ENCODE measurements at regions not wholly inside any gene's neighbourhood (a gene's known extent, or its start where the extent isn't known, plus 50 kb on each side); places are given as distances from the start of the nearest gene placed in this dataset.

GRCh38 chr2:100726866-100727265 is 93.1 kb upstream of the NPAS2 start:
- TF ChIP-seq, protein P1, sequence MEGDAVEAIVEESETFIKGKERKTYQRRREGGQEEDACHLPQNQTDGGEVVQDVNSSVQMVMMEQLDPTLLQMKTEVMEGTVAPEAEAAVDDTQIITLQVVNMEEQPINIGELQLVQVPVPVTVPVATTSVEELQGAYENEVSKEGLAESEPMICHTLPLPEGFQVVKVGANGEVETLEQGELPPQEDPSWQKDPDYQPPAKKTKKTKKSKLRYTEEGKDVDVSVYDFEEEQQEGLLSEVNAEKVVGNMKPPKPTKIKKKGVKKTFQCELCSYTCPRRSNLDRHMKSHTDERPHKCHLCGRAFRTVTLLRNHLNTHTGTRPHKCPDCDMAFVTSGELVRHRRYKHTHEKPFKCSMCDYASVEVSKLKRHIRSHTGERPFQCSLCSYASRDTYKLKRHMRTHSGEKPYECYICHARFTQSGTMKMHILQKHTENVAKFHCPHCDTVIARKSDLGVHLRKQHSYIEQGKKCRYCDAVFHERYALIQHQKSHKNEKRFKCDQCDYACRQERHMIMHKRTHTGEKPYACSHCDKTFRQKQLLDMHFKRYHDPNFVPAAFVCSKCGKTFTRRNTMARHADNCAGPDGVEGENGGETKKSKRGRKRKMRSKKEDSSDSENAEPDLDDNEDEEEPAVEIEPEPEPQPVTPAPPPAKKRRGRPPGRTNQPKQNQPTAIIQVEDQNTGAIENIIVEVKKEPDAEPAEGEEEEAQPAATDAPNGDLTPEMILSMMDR (IDR thresholded peaks at IDR 0.05; ENCODE audit: unreplicated experiment), result no peak
- Mint-ChIP-seq H3K9me3 (ENCODE audit: low read depth) (peaks cover 7% of the 10 kb centered on the region), H3K27ac (no peak overlapping the region), H3K4me3 (ENCODE audit: low read depth) (no peak overlapping the region), H3K36me3 (ENCODE audit: insufficient read depth) (no peaks in the 10 kb centered on the region), H3K4me1 (ENCODE audit: low read depth) (no peaks in the 10 kb centered on the region), H3K27me3 (no peaks in the 10 kb centered on the region)
- DNase-seq (ENCODE audit: low spot score, unreplicated experiment), result no peak

GRCh38 chr2:100730290-100730868 is 89.6 kb upstream of the NPAS2 start:
- Mint-ChIP-seq H3K4me3 (ENCODE audit: low read depth) (no peak overlapping the region), H3K9me3 (ENCODE audit: low read depth) (peaks cover 7% of the 10 kb centered on the region), H3K27me3 (peaks cover 6% of the 10 kb centered on the region), H3K4me1 (ENCODE audit: low read depth) (no peaks in the 10 kb centered on the region), H3K27ac (no peak overlapping the region), H3K36me3 (ENCODE audit: insufficient read depth) (no peaks in the 10 kb centered on the region)
- TF ChIP-seq, protein P1 (IDR thresholded peaks at IDR 0.05; ENCODE audit: unreplicated experiment), result no peak
- DNase-seq (ENCODE audit: low spot score, unreplicated experiment), result no peak

DNA sequence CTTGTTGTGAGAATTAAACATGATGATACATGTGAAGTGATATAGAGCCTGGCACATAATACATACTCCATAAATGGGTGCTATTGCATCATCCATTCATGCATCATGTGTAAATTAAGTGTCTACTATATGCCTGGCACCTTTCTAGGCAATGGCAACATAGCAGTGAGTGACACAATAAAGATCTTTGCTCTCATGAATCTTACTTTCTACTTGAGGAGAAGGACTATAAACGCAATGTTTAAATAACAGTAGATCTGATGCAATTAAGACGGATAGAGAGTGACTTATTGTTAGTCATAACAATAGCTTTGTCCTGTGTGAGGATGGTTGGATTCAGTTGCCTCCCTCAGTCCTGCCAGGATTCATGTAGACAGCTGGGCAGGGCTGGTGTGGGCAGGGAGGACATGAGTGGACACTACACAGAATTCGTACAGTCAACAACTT is 88.4 kb upstream of the NPAS2 start:
- TF ChIP-seq, protein P1 (IDR thresholded peaks at IDR 0.05; ENCODE audit: unreplicated experiment), result no peak
- Mint-ChIP-seq H3K9me3 (ENCODE audit: low read depth) (peaks cover 7% of the 10 kb centered on the region), H3K4me3 (ENCODE audit: low read depth) (no peak overlapping the region), H3K36me3 (ENCODE audit: insufficient read depth) (no peaks in the 10 kb centered on the region), H3K27me3 (peaks cover 8% of the 10 kb centered on the region), H3K27ac (no peak overlapping the region), H3K4me1 (ENCODE audit: low read depth) (no peaks in the 10 kb centered on the region)
- no peak for DNase-seq (ENCODE audit: low spot score, unreplicated experiment)

DNA sequence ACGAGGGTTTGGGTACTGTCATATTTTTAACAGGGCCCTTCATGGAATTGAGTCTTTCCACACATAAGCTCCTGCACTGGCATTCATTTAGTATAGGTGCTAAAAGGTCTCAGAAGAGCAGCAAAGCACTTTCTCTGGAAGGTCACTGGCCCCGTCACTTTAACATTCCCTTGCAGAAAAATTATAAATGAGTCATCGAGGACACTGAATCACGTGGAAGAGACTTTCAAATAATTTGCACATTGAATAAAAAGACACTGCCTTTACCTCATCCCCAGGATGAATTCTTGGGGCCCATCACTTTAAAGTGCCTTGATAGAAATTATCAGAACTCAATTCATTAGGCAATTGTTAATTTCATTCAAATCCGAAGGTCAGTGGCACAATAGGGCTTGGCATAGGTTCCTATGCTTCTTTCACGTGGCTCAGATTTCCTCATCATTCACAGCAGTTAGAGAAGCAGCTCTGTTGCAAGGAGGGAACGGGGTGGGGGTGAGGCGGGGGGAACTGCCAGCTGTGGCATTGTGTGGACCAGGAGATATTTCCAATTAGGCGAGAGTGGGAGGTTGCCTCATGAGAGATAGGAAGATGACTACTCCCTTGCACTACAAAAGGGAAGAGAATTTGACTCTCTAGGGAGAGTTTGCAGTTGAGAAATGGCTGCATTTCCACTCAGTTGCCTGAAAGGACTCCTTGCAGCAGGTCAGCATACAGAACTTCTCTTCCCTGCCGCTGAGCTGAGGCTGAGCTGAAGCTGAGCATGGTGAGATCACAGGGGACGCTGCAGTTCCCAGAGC is 86.3 kb upstream of the NPAS2 start:
- Mint-ChIP-seq H3K27me3 (peaks cover 9% of the 10 kb centered on the region), H3K4me1 (ENCODE audit: low read depth) (no peaks in the 10 kb centered on the region), H3K36me3 (ENCODE audit: insufficient read depth) (no peaks in the 10 kb centered on the region), H3K9me3 (ENCODE audit: low read depth) (peaks cover 7% of the 10 kb centered on the region), H3K4me3 (ENCODE audit: low read depth) (no peak overlapping the region), H3K27ac (no peak overlapping the region)
- no peak for DNase-seq (ENCODE audit: low spot score, unreplicated experiment)
- TF ChIP-seq, protein P1 (IDR thresholded peaks at IDR 0.05; ENCODE audit: unreplicated experiment), result no peak

DNA sequence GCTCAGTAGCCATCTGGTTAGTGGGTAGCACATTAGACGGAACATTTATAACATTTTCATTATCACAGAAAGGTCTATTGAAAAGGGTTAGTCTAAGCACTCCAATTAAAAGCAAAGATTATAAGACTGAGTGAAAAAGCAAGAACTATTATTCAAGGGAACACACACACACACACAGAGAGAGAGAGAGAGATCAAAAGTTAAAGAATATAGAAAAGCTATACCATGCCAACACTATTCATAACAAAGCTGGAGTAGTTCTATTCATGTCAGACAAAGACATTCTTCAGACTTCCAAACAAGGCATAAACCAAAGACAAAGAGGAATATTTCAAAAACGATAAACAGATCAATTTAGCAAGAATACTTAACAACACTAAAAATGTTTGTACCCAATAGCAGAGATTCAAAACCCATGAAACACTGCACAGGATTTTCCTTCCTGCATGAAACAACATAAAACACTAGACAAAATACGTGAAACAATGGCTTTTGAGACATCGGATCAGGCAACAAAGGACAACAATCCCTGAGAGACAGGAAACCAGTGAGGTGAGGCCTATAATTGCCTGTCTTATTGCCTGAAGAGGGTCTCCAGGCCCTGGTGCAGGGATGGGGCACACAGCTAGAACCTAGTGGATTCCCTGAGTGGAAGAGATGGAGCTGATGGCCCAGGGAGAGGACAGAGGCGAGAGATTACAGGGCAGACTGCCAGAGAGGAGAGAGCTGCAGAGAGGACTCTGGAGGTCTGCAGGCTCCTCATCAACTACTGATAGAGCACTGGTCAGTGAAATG is 83.6 kb upstream of the NPAS2 start:
- Mint-ChIP-seq H3K36me3 (ENCODE audit: insufficient read depth) (no peaks in the 10 kb centered on the region), H3K4me1 (ENCODE audit: low read depth) (no peaks in the 10 kb centered on the region), H3K27ac (no peak overlapping the region), H3K4me3 (ENCODE audit: low read depth) (no peak overlapping the region), H3K27me3 (peaks cover 11% of the 10 kb centered on the region), H3K9me3 (ENCODE audit: low read depth) (no peaks in the 10 kb centered on the region)
- TF ChIP-seq, protein P1 (IDR thresholded peaks at IDR 0.05; ENCODE audit: unreplicated experiment), result no peak
- no peak for DNase-seq (ENCODE audit: low spot score, unreplicated experiment)

Measured in progenitor cell of endocrine pancreas (in vitro differentiated cells).